NCI-H2227 (cell line): ENCODE measurements at regions not wholly inside any gene's neighbourhood (a gene's known extent, or its start where the extent isn't known, plus 50 kb on each side); places are given as distances from the start of the nearest gene placed in this dataset.
"Not testable (repeated sequence)": the region's sequence is repeated elsewhere in the genome, so short reads cannot be mapped to it uniquely, and the experiment has no call there.

Experiments used
- DNase-seq: peaks from one replicate; lab custom pipeline; 2025; ENCODE audit not compliant: unreplicated experiment; lab: John Stamatoyannopoulos, UW

GRCh38 chr18:8912348-8913326 lies 189.9 kb upstream of the NDUFV2 start:
- no peak for DNase-seq

- not testable (repeated sequence) for DNase-seq
Observed at GRCh38 chr18:8913606-8914403, 188.7 kb upstream of the NDUFV2 start.

GRCh38 chr18:8914404-8915264 lies 187.9 kb upstream of the NDUFV2 start:
- DNase-seq, result not testable (repeated sequence)

- not testable (repeated sequence) for DNase-seq
Observed at GRCh38 chr18:8920856-8921787, 181.4 kb upstream of the NDUFV2 start.

GRCh38 chr18:8926464-8926863 lies 176.0 kb upstream of the NDUFV2 start:
- no peak for DNase-seq

- DNase-seq, result no peak
Observed at GRCh38 chr18:8928044-8928443, 174.5 kb upstream of the NDUFV2 start.

GRCh38 chr18:8928847-8929780 lies 173.4 kb upstream of the NDUFV2 start:
- no peak for DNase-seq

- no peak for DNase-seq
Observed at GRCh38 chr18:8930990-8931616, 171.4 kb upstream of the NDUFV2 start.

- DNase-seq, result no peak
Observed at GRCh38 chr18:8932866-8933265, 169.6 kb upstream of the NDUFV2 start.

- DNase-seq, result no peak
Observed at GRCh38 chr18:8933714-8934284, 168.7 kb upstream of the NDUFV2 start.

GRCh38 chr18:8935346-8935745 lies 167.2 kb upstream of the NDUFV2 start:
- DNase-seq, result not testable (repeated sequence)

GRCh38 chr18:8936619-8937018 lies 165.9 kb upstream of the NDUFV2 start:
- DNase-seq, result no peak

GRCh38 chr18:8937160-8938094 lies 165.1 kb upstream of the NDUFV2 start:
- no peak for DNase-seq

- no peak for DNase-seq
Observed at GRCh38 chr18:8938817-8939216, 163.7 kb upstream of the NDUFV2 start.

- DNase-seq, result no peak
Observed at GRCh38 chr18:8942021-8942908, 160.2 kb upstream of the NDUFV2 start.
